ENCODE measurements at regions not wholly inside any gene's neighbourhood (a gene's known extent, or its start where the extent isn't known, plus 50 kb on each side); places are given as distances from the start of the nearest gene placed in this dataset.
A peak's percentile ranks its signal among the peaks of the same experiment; 100 is the strongest.
"Not testable (repeated sequence)": the region's sequence is repeated elsewhere in the genome, so short reads cannot be mapped to it uniquely, and the experiment has no call there.

GRCh38 chr14:21825149-21825743 lies 151.6 kb upstream of the OR4E1 start:
- peak; percentile 44 for DNase-seq (ENCODE audit: low spot score)
- TF ChIP-seq, protein P1, sequence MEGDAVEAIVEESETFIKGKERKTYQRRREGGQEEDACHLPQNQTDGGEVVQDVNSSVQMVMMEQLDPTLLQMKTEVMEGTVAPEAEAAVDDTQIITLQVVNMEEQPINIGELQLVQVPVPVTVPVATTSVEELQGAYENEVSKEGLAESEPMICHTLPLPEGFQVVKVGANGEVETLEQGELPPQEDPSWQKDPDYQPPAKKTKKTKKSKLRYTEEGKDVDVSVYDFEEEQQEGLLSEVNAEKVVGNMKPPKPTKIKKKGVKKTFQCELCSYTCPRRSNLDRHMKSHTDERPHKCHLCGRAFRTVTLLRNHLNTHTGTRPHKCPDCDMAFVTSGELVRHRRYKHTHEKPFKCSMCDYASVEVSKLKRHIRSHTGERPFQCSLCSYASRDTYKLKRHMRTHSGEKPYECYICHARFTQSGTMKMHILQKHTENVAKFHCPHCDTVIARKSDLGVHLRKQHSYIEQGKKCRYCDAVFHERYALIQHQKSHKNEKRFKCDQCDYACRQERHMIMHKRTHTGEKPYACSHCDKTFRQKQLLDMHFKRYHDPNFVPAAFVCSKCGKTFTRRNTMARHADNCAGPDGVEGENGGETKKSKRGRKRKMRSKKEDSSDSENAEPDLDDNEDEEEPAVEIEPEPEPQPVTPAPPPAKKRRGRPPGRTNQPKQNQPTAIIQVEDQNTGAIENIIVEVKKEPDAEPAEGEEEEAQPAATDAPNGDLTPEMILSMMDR (conservative IDR thresholded peaks at IDR 0.05; ENCODE audit: low read depth) = peak; percentile 27; the same call in 1 of the 2 replicates
- CTCF ChIA-PET = interaction anchor here (0.6 to 1.1 kb wide), 2 partner anchors 10 to 1828 kb away, joined by 5 to 6 read pairs; no protein-coding TSS in a partner anchor
- POLR2A ChIA-PET (ENCODE audit: low non-redundant PET) = no interaction called here
- H3K27ac ChIP-seq = no peak overlapping the region

DNA sequence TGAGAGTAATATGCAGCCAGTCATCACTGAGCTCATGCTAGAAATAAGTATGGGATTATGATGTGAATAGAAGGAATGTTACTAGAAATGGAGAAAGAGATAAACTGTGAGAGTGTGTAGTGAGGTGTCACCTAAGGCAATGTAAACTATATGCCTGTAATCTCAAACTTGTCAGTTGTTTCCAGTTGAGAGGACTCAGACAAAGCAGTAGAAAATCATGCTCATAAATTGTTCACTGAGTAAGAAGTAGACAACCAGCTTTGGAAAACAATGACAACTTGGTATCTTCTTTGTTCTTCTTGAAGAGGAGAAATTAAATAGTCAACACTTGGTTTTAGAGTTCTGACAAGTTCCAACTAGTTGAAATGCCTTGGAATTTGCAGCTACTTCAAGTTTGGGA lies 148.5 kb upstream of the OR4E1 start:
- TF ChIP-seq, protein P1 (conservative IDR thresholded peaks at IDR 0.05; ENCODE audit: low read depth) = no peak
- ChIA-PET POLR2A (ENCODE audit: low non-redundant PET) (no interaction called here), CTCF (no interaction called here)
- no peak overlapping the region for H3K27ac ChIP-seq
- DNase-seq (ENCODE audit: low spot score) = no peak

DNA sequence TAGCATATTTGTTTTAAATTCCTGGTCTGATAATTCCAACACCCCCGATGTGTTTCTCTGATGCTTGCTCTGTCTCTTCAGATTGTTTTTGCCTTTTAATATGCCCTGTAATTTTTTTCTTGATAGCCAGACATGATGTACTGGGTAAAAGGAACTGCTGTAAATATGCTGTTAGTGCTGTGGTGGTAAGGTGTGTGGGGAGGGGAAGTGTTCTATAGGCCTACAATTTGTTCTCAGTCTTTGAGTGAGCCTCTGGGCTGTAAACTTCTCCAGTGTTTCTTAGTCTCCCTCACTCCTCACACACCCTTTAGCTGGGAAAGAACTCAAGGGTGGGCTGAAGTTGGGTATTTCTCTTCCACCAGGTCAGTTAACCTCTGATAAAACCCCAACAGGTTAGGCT lies 147.0 kb upstream of the OR4E1 start:
- POLR2A ChIA-PET (ENCODE audit: low non-redundant PET) = no interaction called here
- TF ChIP-seq, protein P1 (conservative IDR thresholded peaks at IDR 0.05; ENCODE audit: low read depth) = no peak
- H3K27ac ChIP-seq = no peak overlapping the region
- DNase-seq (ENCODE audit: low spot score) = no peak
- CTCF ChIA-PET = interaction anchor here (0.6 kb wide), 1 partner anchor 194 kb away, joined by 4 read pairs; no protein-coding TSS in a partner anchor

GRCh38 chr14:21819891-21820290 lies 146.3 kb upstream of the OR4E1 start:
- DNase-seq (ENCODE audit: low spot score); H3K27ac ChIP-seq; POLR2A ChIA-PET (ENCODE audit: low non-redundant PET): not testable (repeated sequence)
- CTCF ChIA-PET = interaction anchor here (0.6 to 1.3 kb wide), 3 partner anchors 71 to 195 kb away, joined by 3 to 4 read pairs (median 3); no protein-coding TSS in a partner anchor

DNA sequence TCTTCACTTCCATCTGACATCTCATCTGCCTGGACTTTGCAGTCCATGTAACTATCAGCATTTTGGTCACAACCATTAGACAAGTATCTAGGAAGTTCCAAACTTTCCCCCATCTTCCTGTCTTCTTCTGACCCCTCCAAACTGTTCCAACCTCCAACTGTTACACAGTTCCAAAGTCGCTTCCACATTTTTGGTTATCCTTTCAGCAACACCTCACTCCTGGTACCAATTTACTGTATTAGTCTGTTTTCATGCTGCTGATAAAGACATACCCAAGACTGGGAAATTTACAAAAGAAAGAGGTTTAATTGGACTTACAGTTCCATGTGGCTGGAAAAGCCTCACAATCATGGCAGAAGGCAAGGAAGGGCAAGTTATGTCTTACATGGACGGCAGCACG lies 143.4 kb upstream of the OR4E1 start:
- POLR2A ChIA-PET (ENCODE audit: low non-redundant PET); DNase-seq (ENCODE audit: low spot score); H3K27ac ChIP-seq: not testable (repeated sequence)
- CTCF ChIA-PET = interaction anchor here (1.2 kb wide), 1 partner anchor 12 kb away, joined by 5 read pairs; no protein-coding TSS in a partner anchor

DNA sequence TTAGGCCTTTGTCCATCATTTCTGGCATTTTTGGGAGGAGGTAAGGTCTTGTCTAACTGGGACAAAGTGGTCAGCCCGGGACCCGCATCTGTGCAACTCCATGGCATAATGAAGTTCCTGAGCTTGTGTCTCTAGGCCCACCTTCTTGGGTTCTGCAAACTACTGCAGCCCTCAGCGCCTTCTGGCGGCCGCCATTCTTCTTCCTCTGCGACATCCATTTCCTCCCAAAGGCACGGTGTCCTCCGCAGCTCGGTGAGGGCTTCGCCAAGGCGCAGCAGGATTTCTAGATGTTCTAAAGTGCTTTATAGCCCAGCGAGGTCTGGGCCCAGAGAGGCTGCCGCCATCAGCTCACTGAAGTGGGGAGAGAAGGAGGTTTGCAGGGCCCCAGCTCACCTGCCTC lies 134.4 kb upstream of the OR4E1 start:
- ChIA-PET POLR2A (ENCODE audit: low non-redundant PET) (no interaction called here), CTCF (interaction anchor here (0.6 kb wide), 1 partner anchor 1251 kb away, joined by 3 read pairs; no protein-coding TSS in a partner anchor)
- no peak for DNase-seq (ENCODE audit: low spot score)
- TF ChIP-seq, protein P1 (conservative IDR thresholded peaks at IDR 0.05; ENCODE audit: low read depth) = no peak
- H3K27ac ChIP-seq = no peak overlapping the region

- no peak overlapping the region for H3K27ac ChIP-seq
- ChIA-PET POLR2A (ENCODE audit: low non-redundant PET) (no interaction called here), CTCF (interaction anchor here (1.1 kb wide), 1 partner anchor 13 kb away, joined by 5 read pairs; no protein-coding TSS in a partner anchor)
- no peak for DNase-seq (ENCODE audit: low spot score)
- TF ChIP-seq, protein P1 (conservative IDR thresholded peaks at IDR 0.05; ENCODE audit: low read depth) = no peak
Measured at GRCh38 chr14:21804981-21805380, 131.4 kb upstream of the OR4E1 start.
